NCI-H446 treated with DMSO at 0.1 percent for 48 hours (cell line): ENCODE measurements at regions not wholly inside any gene's neighbourhood (a gene's known extent, or its start where the extent isn't known, plus 50 kb on each side); places are given as distances from the start of the nearest gene placed in this dataset.
"Not testable (repeated sequence)": the region's sequence is repeated elsewhere in the genome, so short reads cannot be mapped to it uniquely, and the experiment has no call there.

Experiments
- DNase-seq: peaks from one replicate; lab custom pipeline; 2025; lab: John Stamatoyannopoulos, UW

DNA sequence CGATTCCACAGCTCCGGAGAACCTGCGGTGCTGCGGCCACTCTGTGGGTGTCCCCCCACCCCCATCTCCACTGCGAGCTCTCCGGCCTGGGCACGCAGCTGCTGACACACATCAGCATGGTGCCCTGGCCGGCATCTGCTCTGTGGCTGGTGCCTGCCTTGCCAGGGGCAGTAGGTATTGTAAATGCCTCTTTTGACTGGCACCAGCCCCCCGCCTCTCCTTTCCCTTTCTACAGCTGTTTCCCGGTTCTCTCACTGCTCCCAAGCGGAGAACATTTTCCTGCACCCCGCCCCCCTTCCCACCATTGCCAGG, 357.1 kb upstream of the ZNF32 start:
- no peak for DNase-seq

- DNase-seq, result no peak
These were observed 356.5 kb upstream of the ZNF32 start for GRCh38 chr10:44004913-44005787.

- DNase-seq, result no peak
These were observed 349.5 kb upstream of the ZNF32 start for GRCh38 chr10:43998021-43998809.

DNA sequence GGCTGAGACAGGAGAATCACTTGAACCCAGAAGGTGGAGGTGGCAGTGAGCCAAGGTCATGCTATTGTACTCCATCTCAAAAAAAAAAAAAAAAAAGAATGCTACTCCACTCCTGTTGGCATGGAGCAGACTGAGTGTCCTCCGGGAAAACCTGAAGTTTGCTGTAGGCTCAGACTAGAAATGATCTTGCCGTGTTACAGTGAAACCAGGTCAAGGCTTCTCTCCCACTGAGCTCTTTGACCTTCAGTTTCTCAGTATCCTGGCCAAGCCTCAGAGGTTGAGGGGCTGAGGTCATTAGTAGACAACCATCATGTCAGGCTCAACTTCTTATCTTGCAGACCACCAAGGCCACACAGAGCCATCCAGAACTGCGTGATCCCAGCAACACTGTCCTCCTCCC, 348.6 kb upstream of the ZNF32 start:
- DNase-seq, result no peak

DNA sequence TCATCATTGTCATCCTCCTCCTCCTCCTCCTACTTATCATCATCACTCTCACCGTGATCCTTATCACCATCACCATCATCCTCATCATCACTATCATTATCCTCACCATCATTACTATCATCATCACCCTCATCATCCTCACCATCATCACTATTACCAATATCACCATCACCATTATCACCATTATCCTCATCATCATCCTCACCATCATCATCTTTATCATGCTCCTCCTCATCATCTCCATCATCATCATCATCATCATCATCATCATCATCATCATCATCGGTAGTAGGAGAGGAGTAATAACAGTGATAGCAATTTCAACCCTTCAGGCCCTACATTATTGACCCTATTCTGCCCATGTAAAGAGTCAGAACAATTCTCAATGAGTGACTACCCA, 345.9 kb upstream of the ZNF32 start:
- no peak for DNase-seq

GRCh38 chr10:43992816-43993215, 344.1 kb upstream of the ZNF32 start:
- not testable (repeated sequence) for DNase-seq

DNA sequence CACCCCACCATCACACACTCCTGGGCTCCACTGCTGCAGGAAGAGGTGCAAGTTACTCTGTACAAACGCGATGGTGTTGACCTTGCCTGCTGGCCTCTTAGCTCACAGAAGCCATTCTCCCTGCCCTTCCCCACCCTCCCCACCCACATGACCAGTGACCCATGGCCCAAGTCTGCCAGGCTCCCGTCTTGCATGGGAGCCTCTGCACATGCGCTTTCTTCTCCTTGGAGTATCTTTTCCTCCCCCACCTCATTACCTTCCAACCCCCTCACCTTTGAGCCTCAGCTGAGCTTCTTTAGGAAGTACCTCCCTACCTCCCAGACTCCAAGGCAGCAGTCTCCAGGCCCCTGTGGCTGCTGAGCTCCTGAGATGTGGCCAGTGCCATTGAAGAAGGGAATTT, 337.7 kb upstream of the ZNF32 start:
- DNase-seq, result no peak

DNA sequence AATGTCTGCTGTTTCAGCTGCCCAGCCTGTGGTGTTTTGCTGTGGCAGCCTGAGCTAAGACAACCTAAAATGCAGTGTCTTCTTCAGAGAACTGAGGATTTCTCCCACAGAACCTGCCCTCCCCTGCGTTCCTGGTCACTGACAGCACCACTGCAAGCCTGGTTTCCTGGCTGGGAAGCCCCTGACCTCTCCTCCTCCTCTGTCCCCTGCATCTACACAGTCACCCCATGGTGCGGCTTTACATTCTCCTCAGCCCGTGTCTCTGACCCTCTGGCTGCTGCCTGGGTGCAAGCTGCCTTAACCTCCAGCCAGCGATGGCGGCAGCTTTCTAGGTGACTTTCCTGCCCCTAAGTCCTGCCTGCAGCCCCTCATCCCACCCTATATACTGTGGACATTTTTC, 337.3 kb upstream of the ZNF32 start:
- no peak for DNase-seq

GRCh38 chr10:43983856-43984271, 335.2 kb upstream of the ZNF32 start:
- no peak for DNase-seq

DNA sequence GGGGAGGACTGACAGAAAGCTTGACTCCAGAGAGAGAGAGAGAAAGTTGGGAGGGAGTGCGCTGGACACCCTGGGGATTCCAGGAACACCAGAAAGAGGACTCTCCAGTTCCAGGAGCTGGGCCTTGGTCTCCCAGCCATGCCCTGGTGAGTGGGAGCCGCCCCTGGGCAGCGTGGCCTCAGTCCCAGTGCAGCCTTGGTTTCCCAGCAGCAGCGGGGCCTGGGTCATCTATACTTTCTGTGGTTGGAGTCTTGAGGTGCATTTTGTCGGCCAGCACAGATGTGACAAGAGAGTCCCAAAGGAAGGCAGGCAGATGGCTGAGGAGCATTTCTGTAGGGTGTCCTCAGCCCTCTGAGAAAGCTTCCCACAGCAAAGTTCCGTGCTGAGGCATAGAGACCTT, 334.7 kb upstream of the ZNF32 start:
- DNase-seq, result no peak

- no peak for DNase-seq
These were observed 333.6 kb upstream of the ZNF32 start for GRCh38 chr10:43982250-43982649.

- no peak for DNase-seq
These were observed 333.0 kb upstream of the ZNF32 start for GRCh38 chr10:43981696-43982095.

GRCh38 chr10:43981232-43981631, 332.6 kb upstream of the ZNF32 start:
- DNase-seq, result no peak

DNA sequence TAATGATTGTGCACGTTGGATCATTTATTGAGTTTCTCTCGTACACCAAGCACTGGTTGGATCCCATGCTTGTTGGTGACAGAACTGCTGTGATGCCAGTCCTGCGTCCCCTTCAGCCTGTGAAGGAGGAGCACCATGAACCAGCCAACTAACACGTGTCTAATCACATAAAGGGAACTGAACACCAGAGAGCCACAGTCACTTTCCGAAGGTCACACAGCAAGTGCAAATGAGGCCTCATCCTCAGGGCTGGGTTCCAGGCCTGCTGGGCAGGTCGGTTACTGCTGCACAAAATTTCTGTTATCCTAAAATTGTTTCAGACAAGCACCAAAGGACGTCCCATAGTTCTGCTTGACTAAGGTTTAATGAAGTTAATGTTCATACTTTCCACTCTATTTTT, 332.0 kb upstream of the ZNF32 start:
- no peak for DNase-seq

DNA sequence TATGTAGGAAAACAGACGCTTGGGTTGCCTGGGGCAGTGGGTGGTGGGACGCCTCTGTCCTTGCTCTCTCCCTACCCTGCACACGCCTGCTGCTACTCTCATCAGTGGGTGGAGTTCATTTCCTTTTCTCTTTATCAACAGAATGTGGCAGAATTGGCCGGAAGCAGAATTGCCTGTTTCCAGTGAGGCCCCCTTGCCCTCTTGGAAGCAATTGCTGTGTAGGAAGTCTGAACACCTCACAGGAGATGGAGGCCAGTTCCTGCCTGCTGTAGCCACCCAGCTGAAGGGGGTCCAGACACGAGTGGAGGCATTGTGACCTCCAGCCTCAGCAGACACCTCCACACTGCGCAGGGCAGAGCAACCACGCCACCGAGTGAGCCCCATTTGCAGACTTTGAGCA, 331.6 kb upstream of the ZNF32 start:
- no peak for DNase-seq

DNA sequence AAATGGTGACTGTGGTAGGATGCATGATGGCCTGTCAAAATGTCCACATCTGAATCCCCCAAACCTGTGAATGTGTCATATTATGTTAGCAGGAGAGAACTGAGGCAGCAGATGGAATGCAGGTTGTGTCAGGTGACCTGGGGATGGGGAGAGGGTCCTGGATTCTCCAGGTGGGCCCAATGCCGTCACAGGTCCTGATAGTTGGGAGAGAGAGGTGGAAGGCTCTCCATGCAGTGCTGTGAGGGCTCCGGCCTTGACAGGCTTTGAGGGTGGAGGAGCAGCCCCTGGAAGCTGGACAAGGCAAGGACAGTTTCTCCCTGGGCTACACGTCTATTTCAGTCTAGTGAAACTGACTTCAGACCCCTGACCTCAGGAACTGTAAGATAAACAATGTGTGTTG, 330.9 kb upstream of the ZNF32 start:
- no peak for DNase-seq

DNA sequence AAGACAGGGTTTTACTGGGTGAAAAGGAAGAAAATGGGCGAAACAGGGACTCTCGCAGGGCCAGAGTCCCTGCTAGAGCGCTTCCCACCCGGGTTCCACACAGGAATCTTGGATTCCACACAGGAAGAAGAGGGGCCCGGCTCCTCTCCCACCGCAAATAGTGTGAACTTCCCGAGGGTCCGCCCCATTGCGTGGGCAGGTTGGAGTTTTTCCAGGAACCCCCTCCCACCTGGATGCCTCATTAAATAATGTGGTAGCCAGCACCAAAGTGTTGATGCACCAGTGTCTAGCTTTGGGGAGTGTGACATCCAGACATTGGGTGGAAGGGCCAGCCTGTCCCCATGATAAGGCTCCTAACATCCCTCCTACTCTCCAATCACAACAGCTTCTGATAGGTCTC, 330.3 kb upstream of the ZNF32 start:
- no peak for DNase-seq

DNA sequence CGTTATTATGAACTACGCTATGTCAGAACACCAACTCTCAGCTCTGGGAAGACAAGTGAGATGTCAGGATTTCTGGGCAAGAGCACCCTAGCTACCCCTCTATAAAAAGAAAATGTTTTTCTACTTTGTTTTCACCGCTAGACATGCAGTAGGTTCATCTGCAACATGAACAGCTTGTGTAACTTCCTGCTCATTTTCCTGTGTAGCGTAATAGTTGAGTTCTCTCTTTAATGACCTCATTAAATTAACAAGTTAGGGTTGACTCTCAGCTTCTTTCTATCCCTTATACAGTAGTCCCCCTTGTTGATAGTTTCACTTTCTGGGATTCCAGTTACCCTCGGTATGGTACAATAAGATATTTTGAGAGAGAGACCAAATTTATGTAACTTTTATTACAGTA, 329.4 kb upstream of the ZNF32 start:
- no peak for DNase-seq

DNA sequence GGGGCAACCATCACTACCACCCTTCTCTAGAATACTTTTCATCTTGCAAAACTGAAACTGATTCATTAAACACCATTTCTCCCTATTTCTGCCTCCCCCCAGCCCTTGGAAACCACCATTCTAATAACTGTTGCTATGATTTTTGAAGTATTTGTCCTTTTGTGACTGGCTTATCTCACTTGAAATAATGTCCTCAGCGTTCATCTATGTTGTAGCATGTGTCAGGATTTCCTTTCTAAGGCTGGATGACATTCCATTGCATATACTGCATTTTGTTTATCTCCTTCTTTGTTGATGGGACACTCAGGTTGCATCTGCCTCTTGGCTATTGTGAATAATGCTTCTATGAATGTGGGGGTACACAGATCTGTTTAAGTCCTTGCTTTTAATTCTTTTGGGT, 327.6 kb upstream of the ZNF32 start:
- DNase-seq, result no peak

DNA sequence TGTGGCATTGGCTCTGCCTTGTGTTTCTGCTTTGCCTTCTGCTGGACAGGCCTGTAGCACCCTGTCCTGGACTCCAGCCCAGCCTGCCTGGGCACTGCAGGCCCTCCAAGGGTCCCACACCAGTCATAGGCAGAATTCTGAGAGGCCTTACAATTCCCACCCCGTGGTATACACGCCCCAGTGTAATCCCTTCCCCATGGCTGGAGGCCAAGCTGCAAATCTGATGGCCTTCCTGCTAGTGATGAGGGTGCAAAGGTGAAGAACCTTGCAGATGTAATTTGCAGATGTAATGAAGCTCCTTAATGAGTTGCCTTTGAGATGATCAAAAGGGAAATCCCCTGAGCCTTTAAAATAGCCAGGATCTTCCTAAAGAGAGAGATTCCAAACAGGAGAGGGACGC, 325.1 kb upstream of the ZNF32 start:
- no peak for DNase-seq

DNA sequence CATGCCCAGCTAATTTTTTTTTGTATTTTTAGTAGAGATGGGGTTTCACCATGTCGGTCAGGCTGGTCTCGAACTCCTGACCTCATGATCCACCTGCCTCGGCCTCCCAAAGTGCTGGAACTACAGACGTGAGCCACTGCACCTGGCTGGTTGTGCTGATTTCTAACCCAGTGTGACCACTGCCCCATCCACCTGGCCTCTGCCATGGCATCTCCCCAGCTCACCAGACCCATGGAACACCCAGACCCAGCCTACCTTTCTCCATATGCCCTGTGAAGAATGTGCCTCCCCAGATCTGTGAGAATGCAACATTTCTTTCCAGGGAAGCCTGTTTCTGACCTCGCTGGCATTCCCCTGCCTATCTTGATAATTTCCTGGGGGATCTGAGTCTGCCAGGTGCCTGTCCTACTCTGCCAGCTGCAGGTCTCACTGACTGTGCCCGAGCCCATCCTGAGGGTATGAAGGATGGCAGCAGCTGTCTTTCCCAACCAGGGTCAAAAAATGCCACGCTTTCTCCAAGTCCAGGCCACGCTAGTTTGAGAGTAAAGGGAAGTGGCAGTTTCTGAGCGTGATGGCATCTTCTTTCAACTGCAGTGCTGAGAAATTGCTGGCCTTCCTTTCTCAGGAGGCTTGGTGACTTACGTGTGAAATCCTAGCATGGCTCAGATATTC, 324.4 kb upstream of the ZNF32 start:
- DNase-seq, result no peak

GRCh38 chr10:43971981-43972380, 323.3 kb upstream of the ZNF32 start:
- no peak for DNase-seq

DNA sequence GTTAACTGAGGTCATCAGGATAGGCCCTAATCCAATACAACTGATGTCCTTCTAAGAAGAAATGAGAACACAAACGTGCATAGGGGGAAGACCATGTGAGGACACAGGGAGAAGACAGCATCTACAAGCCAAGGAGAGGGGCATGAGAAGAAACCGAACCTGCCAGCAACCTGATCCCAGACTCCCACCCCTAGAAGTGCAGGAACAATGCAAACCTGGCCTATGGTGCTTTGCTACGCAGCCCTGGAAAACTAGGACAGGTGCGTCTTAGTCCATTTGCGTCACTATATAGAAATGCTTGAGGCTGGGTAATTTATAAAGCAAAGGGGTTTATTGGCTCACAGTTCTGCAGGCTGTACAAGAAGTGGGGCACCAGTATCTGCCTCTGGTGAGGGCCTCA, 322.6 kb upstream of the ZNF32 start:
- no peak for DNase-seq
